ENCODE measurements at regions not wholly inside any gene's neighbourhood (a gene's known extent, or its start where the extent isn't known, plus 50 kb on each side); places are given as distances from the start of the nearest gene placed in this dataset.

DNA sequence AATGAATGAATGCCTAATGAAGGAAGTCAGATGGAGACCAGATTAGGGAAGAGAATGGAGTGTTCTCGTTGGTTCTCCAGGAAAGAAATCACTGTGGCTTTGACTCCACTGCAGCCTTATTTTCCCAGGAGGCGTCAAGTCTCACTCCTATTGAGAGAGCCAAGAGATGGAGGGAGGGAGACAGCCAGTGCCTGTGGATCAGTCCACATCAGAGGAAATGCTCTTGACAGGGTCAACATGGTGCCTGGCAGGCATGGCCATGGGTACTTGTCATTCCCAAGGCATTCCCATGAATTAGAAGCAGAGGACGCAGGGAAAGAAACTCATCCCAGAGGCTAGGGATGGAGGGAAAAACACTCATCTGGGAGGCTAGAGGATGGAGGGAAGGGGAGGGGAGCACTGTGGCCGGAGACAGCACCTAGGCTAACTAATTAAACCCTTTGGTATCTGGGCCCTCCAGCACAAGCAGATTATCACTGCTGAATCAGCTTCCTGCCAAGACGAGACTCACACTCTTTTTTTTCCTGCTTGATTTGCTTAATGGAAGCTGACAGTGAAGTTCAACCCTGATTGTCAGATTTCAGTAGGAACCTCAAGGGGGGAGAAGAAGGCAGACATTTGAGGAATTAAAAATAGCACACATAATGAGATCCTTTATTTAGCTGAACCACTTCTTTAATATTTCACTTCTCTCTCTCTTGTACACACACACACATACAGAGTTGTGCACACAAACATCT, 1233.2 kb upstream of the AUTS2 start:
- H3K36me3 ChIP-seq (ENCODE audit: control insufficient read depth in 2 of 4, insufficient read depth in 4 of 4, low read length in 3 of 4): no peaks in the 10 kb centered on the region
- no peak for TF ChIP-seq POU5F1 (IDR thresholded peaks at IDR 0.05; ENCODE audit: low read depth, low read length)
- TF ChIP-seq, protein P1, sequence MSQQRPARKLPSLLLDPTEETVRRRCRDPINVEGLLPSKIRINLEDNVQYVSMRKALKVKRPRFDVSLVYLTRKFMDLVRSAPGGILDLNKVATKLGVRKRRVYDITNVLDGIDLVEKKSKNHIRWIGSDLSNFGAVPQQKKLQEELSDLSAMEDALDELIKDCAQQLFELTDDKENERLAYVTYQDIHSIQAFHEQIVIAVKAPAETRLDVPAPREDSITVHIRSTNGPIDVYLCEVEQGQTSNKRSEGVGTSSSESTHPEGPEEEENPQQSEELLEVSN (IDR thresholded peaks at IDR 0.05): no peak
- TF ChIP-seq CHD2 (IDR thresholded peaks at IDR 0.05; ENCODE audit: low read length): no peak
- TF ChIP-seq CHD1 (IDR thresholded peaks at IDR 0.05; ENCODE audit: low read depth, low read length): no peak
- TF ChIP-seq TAF7 (optimal IDR thresholded peaks at IDR 0.05; ENCODE audit: borderline replicate concordance, low read depth, low read length): no peak
- TF ChIP-seq KDM1A (IDR thresholded peaks at IDR 0.05; ENCODE audit: borderline replicate concordance, low read length): no peak
- no peak for TF ChIP-seq TBP (IDR thresholded peaks at IDR 0.05; ENCODE audit: low read depth, low read length)
- no peak for TF ChIP-seq POLR2AphosphoS5 (IDR thresholded peaks at IDR 0.05; ENCODE audit: low read depth, low read length)
- TF ChIP-seq BACH1 (IDR thresholded peaks at IDR 0.05; ENCODE audit: low read length): no peak
- CTCF ChIA-PET (ENCODE audit: partially characterized antibody): no interaction called here

More for the DNA sequence above, 1233.2 kb upstream of the AUTS2 start:
- H3K79me2 ChIP-seq (ENCODE audit: control insufficient read depth in 1 of 2, insufficient read depth in 2 of 2, low read length in 2 of 2): no peaks in the 10 kb centered on the region
- H3K79me1 ChIP-seq (ENCODE audit: low read depth, low read length): no peaks in the 10 kb centered on the region
- 87% methylated on average over 5 of the region's 5 CpGs; no CpG with 5 or more reads in 1 of the 2 experiments for WGBS, 2 experiments (ENCODE audit: extremely low coverage in 1 of 2, insufficient coverage in 1 of 2, insufficient read length in 1 of 2, insufficient replicate concordance in 2 of 2, low coverage in 1 of 2, low lambda C conversion rate in 2 of 2, missing lambda C conversion rate in 1 of 2)
- H2AFZ ChIP-seq (ENCODE audit: low read length): no peak overlapping the region
- H4K5ac ChIP-seq (ENCODE audit: insufficient read length, low read depth, low read length): no peak overlapping the region
- no peak overlapping the region for H4K8ac ChIP-seq (ENCODE audit: extremely low read depth, insufficient read depth, low read length)
- H3K4me1 ChIP-seq (replicated peaks in 1 of 4; ENCODE audit: control insufficient read depth in 3 of 4, insufficient read depth in 4 of 4, low read length in 3 of 4): no peaks in the 10 kb centered on the region
- FAIRE-seq (no peak), DNase-seq (ENCODE audit: low read depth in 1 of 2, low spot score in 2 of 2) (no peak)
- no peak overlapping the region for H2AK5ac ChIP-seq (ENCODE audit: low read depth, low read length)
- no peak overlapping the region for H2BK20ac ChIP-seq (ENCODE audit: low read length)
- H3K27ac ChIP-seq (ENCODE audit: low read depth, low read length): no peak overlapping the region
- no peaks in the 10 kb centered on the region for H3K9me3 ChIP-seq (ENCODE audit: insufficient read depth in 2 of 2, low read depth in 1 of 2, low read length in 1 of 2)
- H3K27me3 ChIP-seq (replicated peaks in 1 of 4; ENCODE audit: control insufficient read depth in 3 of 4, extremely low read depth in 1 of 4, insufficient read depth in 3 of 4, low read length in 3 of 4): no peaks in the 10 kb centered on the region
- H3K9ac ChIP-seq (replicated peaks in 1 of 4; ENCODE audit: extremely low read depth in 1 of 4, low read depth in 3 of 4, low read length in 3 of 4): no peak overlapping the region
- H3K18ac ChIP-seq (ENCODE audit: extremely low read depth, low read length): no peak overlapping the region
- H2BK15ac ChIP-seq (ENCODE audit: low read length): no peak overlapping the region
- H3K4ac ChIP-seq (replicated peaks; ENCODE audit: insufficient read length, low read depth, low read length): no peak overlapping the region
- H3K14ac ChIP-seq (ENCODE audit: insufficient read length): no peak overlapping the region
- H4K91ac ChIP-seq (replicated peaks; ENCODE audit: insufficient read length, low read length): no peak overlapping the region
- no peak overlapping the region for H3K4me2 ChIP-seq (ENCODE audit: insufficient read depth in 1 of 2, low read depth in 2 of 2, low read length in 2 of 2)
- no peaks in the 10 kb centered on the region for H3K23me2 ChIP-seq (ENCODE audit: low read depth, low read length)
- H3K4me3 ChIP-seq (ENCODE audit: extremely low read depth in 1 of 4, insufficient read depth in 2 of 4, low read depth in 3 of 4, low read length in 4 of 4): no peak overlapping the region
- H2BK5ac ChIP-seq (ENCODE audit: low read depth, low read length): no peak overlapping the region
- H2BK12ac ChIP-seq (ENCODE audit: low read depth, low read length): 0 out of 2 replicates have a peak overlapping the region, but pooled peaks have one; percentile 42
- POLR2A ChIA-PET (ENCODE audit: partially characterized antibody): no interaction called here
- no peak overlapping the region for H2BK120ac ChIP-seq (replicated peaks; ENCODE audit: low read depth, low read length)
- H4K20me1 ChIP-seq (replicated peaks in 1 of 2; ENCODE audit: control insufficient read depth in 1 of 2, insufficient read depth in 2 of 2, low read length in 2 of 2): no peaks in the 10 kb centered on the region
- H3K23ac ChIP-seq (ENCODE audit: insufficient read length): no peak overlapping the region
- no peak overlapping the region for H3K56ac ChIP-seq (replicated peaks; ENCODE audit: insufficient read length, low read depth, low read length)

All from H1 (cell line).